ENCODE measurements at regions not wholly inside any gene's neighbourhood (a gene's known extent, or its start where the extent isn't known, plus 50 kb on each side); places are given as distances from the start of the nearest gene placed in this dataset.

DNA sequence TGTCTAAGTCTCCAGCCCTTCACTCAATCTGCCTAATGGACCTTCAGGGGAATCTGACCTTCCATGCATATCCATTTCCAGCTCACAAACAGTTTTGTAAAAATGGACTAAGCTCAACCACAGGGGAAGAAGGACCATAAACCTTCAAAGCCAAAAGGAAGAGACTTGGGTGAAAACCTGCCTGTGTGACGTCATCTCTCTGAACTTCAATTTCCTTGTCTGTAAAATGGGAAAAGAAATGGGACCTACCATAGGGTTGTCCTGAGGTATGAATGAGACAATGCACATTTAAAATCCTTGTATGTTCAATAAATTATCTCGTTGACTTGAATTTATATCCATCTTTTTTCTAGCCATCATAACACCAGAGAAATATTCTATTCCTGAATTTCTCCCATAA is 370.7 kb downstream of the INSC start:
- DNase-seq (ENCODE audit: low read depth): no peak

DNA sequence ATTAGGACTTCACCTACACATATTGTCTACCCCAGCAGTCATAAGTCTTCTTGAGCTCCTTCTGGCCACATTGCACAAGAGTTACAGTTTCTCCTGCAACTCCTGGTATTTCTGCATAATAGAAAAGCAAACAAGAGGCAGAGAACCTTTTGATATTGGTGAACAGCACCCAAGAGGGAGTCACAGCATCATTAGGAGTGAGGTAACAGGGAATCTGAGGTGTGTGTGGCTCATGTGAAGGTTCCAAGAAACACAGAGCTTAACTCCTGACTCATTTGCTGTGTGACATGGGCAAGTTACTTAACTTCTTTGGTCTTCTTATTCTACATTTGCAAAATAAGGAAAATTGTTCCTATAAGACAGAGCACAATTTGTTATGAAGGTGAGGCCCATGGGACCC is 374.6 kb downstream of the INSC start:
- no peak for DNase-seq (ENCODE audit: low read depth)

GRCh38 chr11:15490535-15490934 is 375.8 kb downstream of the INSC start:
- DNase-seq (ENCODE audit: low read depth): no peak

DNA sequence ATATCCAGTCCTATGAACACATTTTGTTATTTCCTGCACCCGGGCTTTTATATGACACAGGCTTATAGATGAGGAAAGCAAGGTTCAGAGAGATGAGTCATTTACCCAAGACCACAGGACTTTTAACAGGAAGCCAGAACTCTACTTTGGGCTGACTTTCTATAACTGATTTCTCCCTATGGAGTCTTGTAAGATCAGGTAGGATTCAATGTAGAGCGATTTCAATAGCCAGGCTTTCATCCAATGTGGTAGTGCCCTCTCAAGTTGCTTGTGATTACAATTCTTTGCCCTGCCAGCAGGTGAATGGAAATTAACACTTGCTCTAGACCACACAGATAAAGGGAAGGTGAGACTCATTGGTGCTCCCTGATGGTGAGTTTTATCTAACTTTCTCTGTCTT is 378.3 kb downstream of the INSC start:
- DNase-seq (ENCODE audit: low read depth): no peak

- DNase-seq (ENCODE audit: low read depth): no peak
These were observed 379.3 kb downstream of the INSC start for GRCh38 chr11:15493921-15494620.

DNA sequence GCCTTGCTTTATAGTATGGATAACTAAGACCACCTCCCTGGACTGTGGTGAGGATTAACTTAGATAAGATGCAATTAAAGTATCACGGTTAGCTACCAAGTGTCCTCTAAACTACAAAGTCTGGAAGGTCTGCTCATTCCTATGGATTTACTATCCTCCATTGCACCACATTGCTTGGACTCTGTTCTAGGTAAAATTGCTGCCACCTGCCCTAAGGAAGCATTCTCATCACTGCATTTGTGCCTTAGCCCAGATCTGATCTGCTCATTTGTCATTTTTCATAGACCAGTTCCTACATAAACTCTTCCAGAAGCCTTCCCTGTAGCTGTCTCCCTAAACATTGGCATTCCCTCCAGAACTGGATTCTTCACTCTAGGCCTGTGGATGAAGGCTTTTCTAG is 380.0 kb downstream of the INSC start:
- DNase-seq (ENCODE audit: low read depth): no peak

- no peak for DNase-seq (ENCODE audit: low read depth)
These were observed 380.7 kb downstream of the INSC start for GRCh38 chr11:15495462-15495861.

DNA sequence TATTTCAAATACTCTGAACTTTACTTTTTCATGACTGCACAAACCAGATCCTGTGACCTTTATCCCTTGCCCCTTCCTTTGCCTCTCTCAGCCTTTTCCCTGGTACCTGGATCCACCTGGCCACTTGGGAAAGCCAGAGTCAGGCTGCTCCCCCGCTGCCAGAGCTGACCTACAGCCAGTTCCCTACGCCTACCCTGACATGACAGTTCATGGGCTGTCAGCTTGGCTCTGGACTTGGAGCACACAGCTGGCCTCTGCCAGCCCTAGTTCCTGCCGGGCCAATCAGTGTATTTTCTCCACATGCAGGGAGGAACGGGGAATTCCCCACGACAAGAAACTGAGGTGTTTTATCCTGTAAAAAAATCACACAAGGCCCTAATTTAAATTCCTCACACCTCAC is 382.6 kb downstream of the INSC start:
- DNase-seq (ENCODE audit: low read depth): no peak

- no peak for DNase-seq (ENCODE audit: low read depth)
These were observed 385.0 kb downstream of the INSC start for GRCh38 chr11:15499674-15500073.

DNA sequence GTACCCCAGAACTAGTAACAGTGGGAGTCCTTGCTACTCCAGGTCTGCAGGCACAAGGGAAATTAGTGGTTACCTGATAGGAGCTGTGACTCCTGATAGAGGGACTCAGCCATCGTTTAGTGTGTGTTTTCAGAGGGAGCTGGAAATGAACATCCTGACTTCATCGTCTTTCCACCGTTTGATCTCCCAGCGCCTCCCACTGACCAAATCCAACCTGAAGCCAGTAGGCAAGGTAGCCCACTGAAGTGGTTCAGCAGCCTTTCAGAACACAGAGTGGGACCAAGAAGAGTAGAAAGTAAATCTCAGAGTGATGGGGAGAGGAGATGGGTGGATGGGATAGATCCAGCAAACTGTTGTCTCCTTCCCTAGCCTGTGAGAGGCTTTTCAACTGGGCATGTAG is 385.9 kb downstream of the INSC start:
- no peak for DNase-seq (ENCODE audit: low read depth)

DNA sequence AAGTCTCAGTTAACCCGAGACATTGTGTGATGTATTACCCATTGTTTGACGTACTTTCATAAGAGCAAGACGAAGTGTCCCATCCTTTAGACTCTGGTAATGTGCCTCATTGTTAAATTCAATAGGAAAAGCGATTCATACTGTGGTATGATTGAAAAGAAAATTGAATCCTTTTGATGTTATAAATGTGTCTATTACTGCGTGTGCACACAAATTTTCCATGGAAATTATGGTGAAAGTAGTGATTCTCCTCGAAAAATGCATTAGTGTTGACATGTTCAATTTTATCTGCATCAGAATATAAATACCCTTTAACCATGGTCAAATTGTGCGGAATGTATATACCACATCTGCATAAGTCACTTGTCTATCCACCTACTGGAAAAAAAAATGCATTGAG is 386.8 kb downstream of the INSC start:
- DNase-seq (ENCODE audit: low read depth): no peak

DNA sequence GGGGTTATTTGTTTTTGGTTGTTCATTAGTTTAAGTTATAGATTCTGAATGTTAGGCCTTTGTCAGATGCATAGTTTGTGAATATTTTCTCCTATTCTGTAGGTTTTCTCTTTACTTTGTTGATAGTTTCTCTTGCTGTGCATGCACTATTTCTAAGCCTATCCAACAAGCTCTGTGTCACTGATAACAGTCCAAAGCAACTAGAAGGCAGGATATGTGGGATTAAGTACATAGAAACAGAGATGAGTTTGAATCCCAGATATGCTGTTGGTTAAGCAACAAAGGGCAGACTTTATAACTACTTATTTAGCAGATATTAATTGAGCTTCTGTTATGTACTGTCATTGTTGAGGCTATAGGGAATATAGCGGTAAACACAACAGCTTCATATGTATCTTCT is 390.4 kb downstream of the INSC start:
- DNase-seq (ENCODE audit: low read depth): no peak

DNA sequence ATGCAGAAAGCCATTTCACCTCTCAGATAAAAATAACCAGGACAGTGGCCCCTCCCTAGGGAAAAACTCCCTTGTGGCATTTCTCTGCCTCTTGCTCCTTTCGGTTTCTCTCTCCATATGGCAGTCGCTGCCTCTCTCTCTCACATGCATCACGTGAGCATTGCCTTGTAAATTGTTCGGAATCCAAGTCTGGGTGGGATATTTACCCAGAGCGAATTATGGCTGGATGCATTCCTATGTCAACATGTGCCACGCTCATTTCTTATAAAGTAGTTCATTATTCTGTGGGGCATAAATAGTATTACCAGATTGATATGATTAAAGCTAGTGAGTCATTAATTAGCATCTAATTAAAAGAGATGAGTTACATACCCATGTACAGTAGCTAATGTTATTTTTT is 392.9 kb downstream of the INSC start:
- no peak for DNase-seq (ENCODE audit: low read depth)

GRCh38 chr11:15509082-15509481 is 394.4 kb downstream of the INSC start:
- no peak for DNase-seq (ENCODE audit: low read depth)

GRCh38 chr11:15519124-15519791 is 404.5 kb downstream of the INSC start:
- no peak for DNase-seq (ENCODE audit: low read depth)

GRCh38 chr11:15519911-15520310 is 405.2 kb downstream of the INSC start:
- DNase-seq (ENCODE audit: low read depth): no peak

DNA sequence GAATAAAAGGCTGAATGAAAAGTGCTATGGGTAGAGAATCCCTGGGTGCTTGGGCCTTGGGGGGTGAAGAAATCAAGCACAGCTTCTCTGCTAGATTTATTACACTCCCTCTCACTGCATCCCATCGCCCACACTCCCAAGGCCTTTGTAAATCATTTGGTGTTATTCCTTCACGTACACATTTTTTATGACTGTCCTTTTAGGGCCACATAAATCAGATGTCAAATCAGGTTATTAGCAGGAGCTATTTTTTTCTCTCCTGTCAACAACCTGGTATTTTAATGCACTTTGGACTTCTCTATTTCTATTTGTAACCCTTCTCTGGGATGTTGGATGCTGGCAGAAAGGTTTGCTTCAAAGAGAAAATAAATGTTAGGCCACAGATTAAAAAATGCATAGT is 408.8 kb downstream of the INSC start:
- DNase-seq (ENCODE audit: low read depth): no peak

DNA sequence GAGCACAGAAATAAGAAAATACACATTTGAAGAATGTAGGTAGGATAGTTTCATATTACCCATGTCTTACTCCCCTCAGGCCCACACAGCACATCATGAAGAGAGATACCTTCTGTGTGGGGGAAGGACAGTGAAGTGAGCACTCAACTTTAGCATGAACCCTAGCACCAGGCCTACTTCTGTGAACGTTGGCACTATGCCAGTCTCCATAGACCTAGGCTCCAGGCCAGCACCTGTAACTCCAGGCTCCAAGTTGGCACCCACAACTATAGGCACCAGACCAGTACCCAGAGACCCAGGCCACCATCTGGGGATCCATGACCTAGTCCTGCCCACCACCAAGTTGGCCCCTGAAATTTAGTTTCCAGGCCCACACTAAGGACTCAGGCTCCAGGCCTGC is 410.9 kb downstream of the INSC start:
- DNase-seq (ENCODE audit: low read depth): no peak

- DNase-seq (ENCODE audit: low read depth): no peak
These were observed 411.3 kb downstream of the INSC start for GRCh38 chr11:15526032-15526431.

- DNase-seq (ENCODE audit: low read depth): no peak
These were observed 412.2 kb downstream of the INSC start for GRCh38 chr11:15526859-15527450.

- DNase-seq (ENCODE audit: low read depth): no peak
These were observed 417.7 kb downstream of the INSC start for GRCh38 chr11:15532432-15532831.

- no peak for DNase-seq (ENCODE audit: low read depth)
These were observed 419.5 kb downstream of the INSC start for GRCh38 chr11:15534266-15534665.

GRCh38 chr11:15535414-15535813 is 420.7 kb downstream of the INSC start:
- DNase-seq (ENCODE audit: low read depth): no peak

DNA sequence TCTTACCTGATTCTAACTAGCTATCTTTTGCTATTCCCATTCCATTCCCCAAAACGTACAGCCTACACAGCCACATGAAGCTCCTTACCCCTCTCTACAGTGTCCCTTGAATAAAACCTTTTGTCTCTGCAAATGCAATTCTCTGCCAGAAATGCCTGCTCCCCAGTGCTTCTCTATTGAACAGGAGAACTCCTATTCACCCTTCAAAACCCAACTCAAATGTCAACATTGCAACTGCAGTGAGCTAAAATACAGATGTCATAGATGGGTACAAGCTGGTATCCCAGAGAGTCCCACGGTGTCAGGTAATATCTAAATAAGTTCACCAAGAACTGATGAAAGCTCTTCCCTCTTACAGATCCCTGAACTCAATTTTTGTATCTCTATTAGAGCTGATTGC is 421.7 kb downstream of the INSC start:
- no peak for DNase-seq (ENCODE audit: low read depth)
